Mesodermal cell (in vitro differentiated cells): ENCODE measurements at regions not wholly inside any gene's neighbourhood (a gene's known extent, or its start where the extent isn't known, plus 50 kb on each side); places are given as distances from the start of the nearest gene placed in this dataset.
A peak's percentile ranks its signal among the peaks of the same experiment; 100 is the strongest.

Experiments
- H3K27ac ChIP-seq: 2 replicates; pipeline ENCODE4 v1.7.0; 2013; ENCODE audit warnings: mild to moderate bottlenecking, low read depth, low read length, moderate library complexity; ENCODE audit not compliant: severe bottlenecking
- H3K36me3 ChIP-seq: 2 replicates; pipeline ENCODE4 v1.7.1; 2013; ENCODE audit warnings: mild to moderate bottlenecking, low read length, moderate library complexity; ENCODE audit not compliant: control insufficient read depth, insufficient read depth
- H3K4me1 ChIP-seq: one replicate; pipeline ENCODE4 v1.7.1; 2013; ENCODE audit warnings: mild to moderate bottlenecking, low read length; ENCODE audit not compliant: insufficient read depth, control insufficient read depth, poor library complexity, severe bottlenecking
- H3K4me3 ChIP-seq: 2 replicates; pipeline ENCODE4 v1.7.0; 2013; ENCODE audit warnings: low read length, control low read depth, mild to moderate bottlenecking; ENCODE audit not compliant: insufficient read depth, poor library complexity, severe bottlenecking; ENCODE audit errors: extremely low read depth
- H3K9me3 ChIP-seq: 2 replicates; pipeline ENCODE4 v1.7.1; 2013; ENCODE audit warnings: mild to moderate bottlenecking, low read length, moderate library complexity; ENCODE audit not compliant: control insufficient read depth
- WGBS, 2 experiments: methylation state at CpG; one replicate each; pipeline ENCODE4 v1.1.5; 2013; ENCODE audit warnings: missing lambda C conversion rate in 2 of 2; ENCODE audit not compliant: insufficient coverage in 2 of 2; 5-methylcytosine and 5-hydroxymethylcytosine counted together

DNA sequence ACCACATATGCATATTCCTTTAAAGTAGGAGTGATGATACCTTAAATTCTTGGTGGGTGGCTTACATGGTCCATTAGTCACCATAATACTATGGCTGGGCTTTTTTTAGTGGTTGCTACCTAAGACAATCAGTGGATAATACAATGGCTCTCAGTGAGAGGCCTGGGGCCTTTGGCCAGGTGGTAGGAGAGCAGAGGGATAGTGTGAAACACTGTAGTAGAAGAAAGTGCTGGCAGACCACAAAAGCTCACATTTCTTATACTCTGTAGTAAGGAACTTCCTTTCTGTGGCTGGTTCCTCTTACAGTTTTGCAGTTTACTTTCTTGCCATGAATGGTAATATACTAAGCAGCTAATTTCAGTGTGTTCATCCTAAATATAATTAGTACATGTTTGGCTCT lies 583.5 kb downstream of the XIRP2 start:
- Histone ChIP-seq H3K36me3 (no peaks in the 10 kb centered on the region), H3K4me3 (no peak overlapping the region), H3K27ac (no peak overlapping the region), H3K9me3 (no peaks in the 10 kb centered on the region), H3K4me1 (peaks cover 9% of the 10 kb centered on the region)

DNA sequence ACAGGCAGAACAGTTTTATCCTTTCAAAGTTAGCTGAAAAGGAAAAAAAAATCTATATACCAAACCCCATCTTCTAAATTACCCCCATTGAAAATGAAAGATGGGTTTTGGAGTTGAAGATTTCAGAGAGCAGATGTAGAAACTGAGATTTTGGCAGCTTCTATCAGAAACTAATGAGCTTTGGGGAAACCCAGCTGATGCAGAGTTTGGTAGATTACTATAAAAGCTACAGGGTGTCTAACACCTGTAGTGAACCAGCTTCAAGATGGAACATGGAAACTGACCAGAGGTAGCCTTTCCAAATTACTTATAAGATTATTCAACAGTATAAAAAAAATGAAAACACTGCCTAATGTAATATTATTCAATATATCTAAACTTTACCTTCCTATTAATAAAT lies 583.1 kb downstream of the XIRP2 start:
- Histone ChIP-seq H3K4me3 (no peak overlapping the region), H3K27ac (no peak overlapping the region), H3K4me1 (peaks cover 9% of the 10 kb centered on the region), H3K9me3 (no peaks in the 10 kb centered on the region), H3K36me3 (no peaks in the 10 kb centered on the region)

DNA sequence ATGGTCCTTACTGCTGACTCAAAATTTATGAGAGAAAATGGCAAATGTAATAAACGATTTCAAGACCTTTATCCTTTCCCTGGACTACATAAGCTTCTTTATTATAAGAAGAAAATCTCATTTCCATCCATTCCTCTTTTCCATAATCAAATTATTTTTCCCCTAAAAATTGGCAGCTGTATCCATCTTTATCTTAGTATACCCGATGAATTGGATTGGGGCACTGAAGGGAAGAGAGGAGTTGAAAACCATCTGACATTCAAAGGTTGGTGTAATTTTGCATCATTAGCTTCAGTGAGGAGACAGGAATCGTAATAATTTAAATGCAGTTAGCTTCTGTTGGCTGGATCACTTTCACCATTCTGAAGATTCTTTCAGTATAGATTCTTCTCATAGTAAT lies 574.1 kb downstream of the XIRP2 start:
- Histone ChIP-seq H3K27ac (no peak overlapping the region), H3K9me3 (peaks cover 4% of the 10 kb centered on the region), H3K4me3 (no peak overlapping the region), H3K4me1 (no peaks in the 10 kb centered on the region), H3K36me3 (no peaks in the 10 kb centered on the region)
- no CpG with 5 or more reads among the region's 3 CpGs for WGBS, 2 experiments

DNA sequence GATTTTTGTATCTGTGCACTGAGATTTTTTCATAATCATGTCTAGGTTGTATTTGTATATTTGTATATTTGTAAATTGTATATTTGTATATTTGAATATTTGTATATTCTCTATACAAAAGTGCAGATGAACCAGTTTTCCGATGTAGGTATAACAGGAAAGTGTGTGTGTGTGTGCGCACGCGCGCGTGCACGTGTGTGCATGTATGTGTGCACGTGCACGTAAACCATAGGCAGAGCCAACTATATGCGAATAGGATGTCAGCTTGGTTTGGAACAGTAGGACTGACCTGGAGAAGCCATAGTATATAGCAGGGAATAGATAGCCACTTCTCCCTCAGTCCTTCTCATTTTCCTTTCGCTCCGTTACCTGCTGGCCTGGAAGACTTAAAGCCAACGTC lies 565.8 kb downstream of the XIRP2 start:
- no peak overlapping the region for H3K4me3 ChIP-seq
- H3K36me3 ChIP-seq, result peaks cover 2% of the 10 kb centered on the region
- no peaks in the 10 kb centered on the region for H3K4me1 ChIP-seq
- H3K27ac ChIP-seq, result no peak overlapping the region
- WGBS, 2 experiments, result 95 to 98% methylated on average over 10 to 11 of the region's 13 CpGs
- H3K9me3 ChIP-seq, result peaks cover 19% of the 10 kb centered on the region

DNA sequence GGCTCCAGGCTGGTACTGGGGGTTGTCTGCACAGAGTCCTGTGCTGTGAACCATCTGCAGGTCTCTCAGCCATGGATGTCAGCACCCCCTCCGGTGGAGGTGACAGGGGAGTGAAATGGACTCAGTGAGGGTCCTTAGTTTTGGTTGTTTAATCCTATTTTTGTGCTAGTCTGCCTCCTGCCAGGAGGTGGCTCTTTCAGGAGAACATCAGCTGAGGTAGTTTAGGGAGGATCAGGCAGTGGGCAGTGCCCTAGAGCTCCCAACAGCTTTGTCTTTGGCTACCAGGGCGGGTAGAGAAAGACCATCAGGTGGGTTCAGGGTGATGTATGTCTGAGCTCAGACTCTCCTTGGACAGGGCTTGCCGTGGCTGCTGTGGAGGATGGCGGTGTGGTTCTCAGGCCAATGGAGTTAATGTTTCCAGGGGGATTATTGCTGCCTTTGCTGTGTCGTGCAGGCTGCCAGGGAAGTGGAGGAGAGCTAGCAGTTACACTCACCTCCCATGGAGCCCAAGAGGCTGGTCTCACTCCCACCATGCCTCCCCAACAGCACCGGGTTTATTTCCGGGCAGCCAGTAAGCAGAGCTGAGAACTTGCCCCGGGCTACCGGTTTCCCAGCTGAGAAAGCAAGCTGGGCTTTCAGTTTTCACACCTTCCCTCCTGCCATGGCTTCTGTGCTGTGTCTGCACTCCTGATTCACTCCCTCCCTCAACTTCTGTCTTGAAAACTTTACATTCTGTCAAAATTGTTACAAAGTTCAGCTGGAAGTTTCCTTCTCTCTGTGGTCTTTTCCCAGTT lies 563.4 kb downstream of the XIRP2 start:
- H3K9me3 ChIP-seq, result peaks cover 40% of the 10 kb centered on the region
- no peak overlapping the region for H3K4me3 ChIP-seq
- H3K36me3 ChIP-seq, result peaks cover 2% of the 10 kb centered on the region
- no peaks in the 10 kb centered on the region for H3K4me1 ChIP-seq
- WGBS, 2 experiments, result 88 to 100% methylated on average over 4 to 8 of the region's 9 CpGs
- H3K27ac ChIP-seq, result no peak overlapping the region

DNA sequence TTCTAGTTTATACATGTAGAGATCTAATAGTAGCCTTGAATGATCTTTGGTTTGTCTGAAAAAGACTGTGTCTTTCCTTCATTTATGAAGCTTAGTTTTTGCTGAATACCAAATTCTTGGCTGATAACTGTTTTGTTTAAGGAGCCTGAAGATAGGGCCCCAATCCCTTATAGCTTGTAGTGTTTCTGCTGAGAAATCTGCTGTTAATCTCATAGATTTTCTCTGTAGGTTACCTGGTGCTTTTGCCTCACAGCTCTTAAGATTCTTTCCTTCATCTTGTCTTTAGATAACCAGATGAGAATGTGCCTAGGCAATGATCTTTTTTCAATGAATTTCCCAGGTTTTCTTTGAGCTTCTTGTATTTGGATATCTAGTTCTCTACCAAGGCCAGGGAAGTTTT lies 562.1 kb downstream of the XIRP2 start:
- peaks cover 2% of the 10 kb centered on the region for H3K36me3 ChIP-seq
- no peak overlapping the region for H3K4me3 ChIP-seq
- H3K9me3 ChIP-seq, result peaks cover 43% of the 10 kb centered on the region
- no peak overlapping the region for H3K27ac ChIP-seq
- no peaks in the 10 kb centered on the region for H3K4me1 ChIP-seq

DNA sequence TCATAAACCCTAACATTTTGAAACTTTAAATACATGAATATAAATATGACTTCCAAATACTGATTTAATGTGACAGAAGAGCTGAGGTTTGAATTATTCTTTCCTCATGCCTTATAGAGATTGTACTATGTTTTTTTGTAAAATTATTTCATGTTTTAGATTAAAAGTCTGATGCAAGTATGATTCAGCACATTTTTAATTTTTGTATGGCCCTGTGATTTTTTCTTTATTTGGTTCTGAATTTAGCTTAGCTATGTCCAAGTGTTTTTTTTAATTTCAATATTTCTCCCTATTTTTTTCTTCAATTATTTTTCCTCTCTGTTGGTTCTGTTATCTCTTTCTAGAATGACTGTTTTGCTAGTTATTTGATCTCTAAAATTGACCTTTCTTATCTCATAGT lies 552.1 kb downstream of the XIRP2 start:
- Histone ChIP-seq H3K4me1 (peaks cover 22% of the 10 kb centered on the region), H3K27ac (no peak overlapping the region), H3K9me3 (peaks cover 5% of the 10 kb centered on the region), H3K36me3 (no peaks in the 10 kb centered on the region), H3K4me3 (no peak overlapping the region)

DNA sequence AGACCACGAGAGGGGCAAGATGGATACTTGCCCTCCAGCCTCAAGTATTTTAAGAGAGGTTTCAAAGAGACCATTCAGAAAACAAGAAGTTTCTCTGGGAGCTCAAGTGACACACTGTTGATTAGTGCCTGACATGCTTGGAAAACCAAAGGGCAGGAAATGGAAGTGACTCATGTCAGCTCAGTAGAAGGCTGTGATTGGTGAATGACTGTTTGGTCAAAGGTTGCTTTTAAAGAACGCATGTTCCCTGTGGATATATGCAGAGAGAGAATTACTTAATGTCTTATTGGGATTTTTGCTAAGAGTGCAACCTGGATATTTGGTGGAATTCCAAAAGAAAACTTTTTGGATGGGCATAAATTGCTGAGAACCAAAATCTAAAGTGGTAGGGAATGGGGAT lies 549.9 kb downstream of the XIRP2 start:
- peaks cover 5% of the 10 kb centered on the region for H3K9me3 ChIP-seq
- WGBS, 2 experiments, result 44 to 59% methylated on average over 2 of the region's 2 CpGs

DNA sequence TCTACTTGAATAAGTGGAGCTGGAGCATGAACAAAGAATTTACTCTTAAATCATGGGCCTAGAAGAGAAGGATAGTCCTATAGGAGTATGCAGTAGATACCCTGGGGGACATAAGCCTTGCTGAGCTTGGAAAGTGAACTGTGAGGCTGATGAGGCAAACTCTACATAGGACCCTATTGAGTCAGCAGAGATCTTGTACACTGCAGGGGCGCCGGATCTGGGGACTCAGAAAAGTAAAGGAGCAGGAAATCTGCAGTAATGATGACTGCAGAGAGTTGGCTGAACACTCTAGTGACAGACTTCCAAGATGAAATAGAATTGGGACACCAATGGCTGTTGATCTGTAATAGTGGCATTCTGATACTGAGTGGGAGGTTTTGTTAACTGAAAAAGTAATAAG lies 543.7 kb downstream of the XIRP2 start:
- H3K4me3 ChIP-seq, result no peak overlapping the region
- no peaks in the 10 kb centered on the region for H3K36me3 ChIP-seq
- H3K9me3 ChIP-seq, result no peaks in the 10 kb centered on the region
- 86 to 100% methylated on average over 2 of the region's 2 CpGs for WGBS, 2 experiments
- no peak overlapping the region for H3K27ac ChIP-seq
- H3K4me1 ChIP-seq, result peaks cover 3% of the 10 kb centered on the region

More for the DNA sequence above, 549.9 kb downstream of the XIRP2 start:
- Histone ChIP-seq H3K36me3 (no peaks in the 10 kb centered on the region), H3K4me1 (peaks cover 22% of the 10 kb centered on the region), H3K27ac (peak overlapping the region; percentile 94), H3K4me3 (no peak overlapping the region)

DNA sequence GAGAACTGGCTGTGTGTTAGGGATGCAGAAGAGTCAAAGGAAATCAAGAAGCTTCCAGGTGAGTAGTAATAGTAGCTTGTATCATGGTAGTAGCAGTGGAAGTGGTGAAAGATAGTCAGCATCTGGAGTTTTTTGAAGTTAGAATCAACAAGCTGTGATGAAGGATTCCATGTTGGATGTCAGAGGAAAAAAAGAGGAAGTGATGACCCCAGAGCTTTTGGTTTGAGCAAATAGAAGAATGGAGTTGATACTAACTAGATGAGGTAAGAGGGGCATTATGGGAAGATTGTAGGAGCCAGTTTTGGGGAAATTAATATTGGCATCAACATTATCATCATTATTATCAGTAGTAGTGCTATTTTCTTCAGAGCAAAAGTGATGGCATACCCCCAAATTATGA lies 542.2 kb downstream of the XIRP2 start:
- Histone ChIP-seq H3K9me3 (no peaks in the 10 kb centered on the region), H3K4me3 (no peak overlapping the region), H3K27ac (no peak overlapping the region)

DNA sequence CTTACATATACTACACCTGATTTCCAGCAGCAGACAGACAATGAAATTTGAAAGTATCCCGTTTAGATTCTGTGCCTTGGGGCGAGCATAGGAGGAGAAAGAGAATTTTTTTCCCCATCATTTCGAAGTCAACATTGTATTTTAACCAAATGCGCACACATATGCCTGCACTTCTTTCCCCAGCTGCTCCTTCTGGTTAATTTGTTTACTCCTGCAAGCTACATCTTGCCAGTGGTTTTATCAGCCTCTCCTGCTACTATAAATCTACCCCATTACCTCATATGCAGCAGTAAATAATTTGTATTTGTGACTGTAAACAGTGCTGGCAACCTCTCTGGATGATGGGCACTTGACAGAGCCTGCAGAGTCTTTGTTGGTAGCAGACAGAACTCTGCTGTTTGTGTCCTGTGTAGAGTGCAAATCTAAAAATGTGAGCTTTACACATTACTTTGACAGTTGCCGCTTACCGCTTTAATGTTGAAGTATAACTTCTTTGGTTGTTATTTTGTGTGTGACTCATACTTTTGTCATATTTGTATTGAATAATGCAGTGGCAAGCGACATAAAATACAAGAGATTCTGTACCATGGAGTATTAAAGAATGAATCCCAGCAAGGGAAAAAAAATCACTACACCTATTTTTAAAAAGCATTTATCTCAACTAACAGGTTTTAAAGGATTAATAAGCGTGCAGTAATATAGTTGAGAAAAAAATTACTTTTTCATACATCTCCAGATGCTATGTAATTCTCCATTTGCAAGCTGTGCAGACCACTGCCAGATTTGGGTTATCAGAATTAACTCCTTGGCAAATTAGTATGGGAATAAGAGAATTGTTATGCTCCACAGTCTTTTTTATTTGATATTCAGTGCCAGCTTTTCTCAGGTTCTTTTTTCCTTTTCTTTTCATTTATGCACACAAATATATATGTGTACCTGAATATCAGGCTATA lies 536.8 kb downstream of the XIRP2 start:
- 90 to 94% methylated on average over 4 to 6 of the region's 8 CpGs for WGBS, 2 experiments
- no peak overlapping the region for H3K4me3 ChIP-seq
- peaks cover 6% of the 10 kb centered on the region for H3K4me1 ChIP-seq
- H3K36me3 ChIP-seq, result no peaks in the 10 kb centered on the region
- H3K9me3 ChIP-seq, result no peaks in the 10 kb centered on the region
- no peak overlapping the region for H3K27ac ChIP-seq

More for the DNA sequence above, 542.2 kb downstream of the XIRP2 start:
- H3K36me3 ChIP-seq, result no peaks in the 10 kb centered on the region
- H3K4me1 ChIP-seq, result no peaks in the 10 kb centered on the region
